ENCODE measurements at regions not wholly inside any gene's neighbourhood (a gene's known extent, or its start where the extent isn't known, plus 50 kb on each side); places are given as distances from the start of the nearest gene placed in this dataset.
"Not testable (repeated sequence)": the region's sequence is repeated elsewhere in the genome, so short reads cannot be mapped to it uniquely, and the experiment has no call there.

GRCh38 chr9:95691435-95691834, 174.7 kb upstream of the PTCH1 start:
- Histone ChIP-seq H3K9ac (ENCODE audit: low read length) (no peak overlapping the region), H3K9me3 (ENCODE audit: low read length) (no peaks in the 10 kb centered on the region), H2AFZ (ENCODE audit: low read length) (no peak overlapping the region), H3K79me2 (ENCODE audit: low read length) (no peaks in the 10 kb centered on the region), H3K4me2 (ENCODE audit: low read length) (no peak overlapping the region), H3K4me1 (ENCODE audit: insufficient read depth, low read length) (no peaks in the 10 kb centered on the region), H3K9me2 (replicated peaks; ENCODE audit: low read length) (no peaks in the 10 kb centered on the region), H3K4me3 (ENCODE audit: low read length) (no peak overlapping the region), H3K36me3 (ENCODE audit: low read depth, low read length) (no peaks in the 10 kb centered on the region), H3K27me3 (ENCODE audit: low read length) (peaks cover 9% of the 10 kb centered on the region; the same call in 1 of the 2 replicates), H4K20me1 (ENCODE audit: low read length) (no peaks in the 10 kb centered on the region), H3K27ac (ENCODE audit: low read length) (no peak overlapping the region), H3F3A (ENCODE audit: low read length, unreplicated experiment) (no peaks in the 10 kb centered on the region)
- CTCF ChIA-PET: no interaction called here
- POLR2A ChIA-PET (ENCODE audit: unreplicated experiment): no interaction called here
- no peak for DNase-seq
- intact Hi-C loops (cut with micrococcal nuclease): no loop called here
- TF ChIP-seq EZH2 (IDR thresholded peaks at IDR 0.05; ENCODE audit: low read length, unreplicated experiment) (no peak), CTCF (conservative IDR thresholded peaks at IDR 0.05; ENCODE audit: low read depth, low read length) (no peak)
- ATAC-seq: no peak
- BruUV-seq (replicated peaks): no TSS peak

- H3K9ac ChIP-seq (ENCODE audit: low read length): no peak overlapping the region
- DNase-seq (no peak), ATAC-seq (no peak)
- intact Hi-C loops (cut with micrococcal nuclease): no loop called here
- no peaks in the 10 kb centered on the region for H3K36me3 ChIP-seq (ENCODE audit: low read depth, low read length)
- H3K79me2 ChIP-seq (ENCODE audit: low read length): no peaks in the 10 kb centered on the region
- H3K4me1 ChIP-seq (ENCODE audit: insufficient read depth, low read length): no peaks in the 10 kb centered on the region
- ChIA-PET POLR2A (ENCODE audit: unreplicated experiment) (no interaction called here), CTCF (no interaction called here)
- no peak overlapping the region for H3K4me3 ChIP-seq (ENCODE audit: low read length)
- H3K4me2 ChIP-seq (ENCODE audit: low read length): no peak overlapping the region
- no peaks in the 10 kb centered on the region for H4K20me1 ChIP-seq (ENCODE audit: low read length)
- no peaks in the 10 kb centered on the region for H3K9me3 ChIP-seq (ENCODE audit: low read length)
- no peak overlapping the region for H3K27ac ChIP-seq (ENCODE audit: low read length)
- no peaks in the 10 kb centered on the region for H3K9me2 ChIP-seq (replicated peaks; ENCODE audit: low read length)
- peaks cover 21% of the 10 kb centered on the region; the same call in 1 of the 2 replicates for H3K27me3 ChIP-seq (ENCODE audit: low read length)
- TF ChIP-seq EZH2 (IDR thresholded peaks at IDR 0.05; ENCODE audit: low read length, unreplicated experiment): no peak
- TF ChIP-seq CTCF (conservative IDR thresholded peaks at IDR 0.05; ENCODE audit: low read depth, low read length): no peak
- no peak for TF ChIP-seq EZH2phosphoT487 (IDR thresholded peaks at IDR 0.05; ENCODE audit: borderline replicate concordance, low read length)
- H2AFZ ChIP-seq (ENCODE audit: low read length): no peak overlapping the region
- no peaks in the 10 kb centered on the region for H3F3A ChIP-seq (ENCODE audit: low read length, unreplicated experiment)
- BruUV-seq (replicated peaks): no TSS peak
Measured at GRCh38 chr9:95689669-95690068, 172.9 kb upstream of the PTCH1 start.

- Histone ChIP-seq H3K79me2 (ENCODE audit: low read length) (no peaks in the 10 kb centered on the region), H3K9ac (ENCODE audit: low read length) (no peak overlapping the region), H3K4me2 (ENCODE audit: low read length) (no peak overlapping the region), H3F3A (ENCODE audit: low read length, unreplicated experiment) (no peaks in the 10 kb centered on the region), H3K4me3 (ENCODE audit: low read length) (no peak overlapping the region), H2AFZ (ENCODE audit: low read length) (no peak overlapping the region), H3K27me3 (ENCODE audit: low read length) (peaks cover 13% of the 10 kb centered on the region; the same call in 1 of the 2 replicates), H3K4me1 (ENCODE audit: insufficient read depth, low read length) (no peaks in the 10 kb centered on the region), H3K27ac (ENCODE audit: low read length) (no peak overlapping the region), H3K9me2 (replicated peaks; ENCODE audit: low read length) (no peaks in the 10 kb centered on the region), H4K20me1 (ENCODE audit: low read length) (no peaks in the 10 kb centered on the region), H3K36me3 (ENCODE audit: low read depth, low read length) (no peaks in the 10 kb centered on the region), H3K9me3 (ENCODE audit: low read length) (no peaks in the 10 kb centered on the region)
- no TSS peak for BruUV-seq (replicated peaks)
- ATAC-seq (no peak), DNase-seq (no peak)
- ChIA-PET POLR2A (ENCODE audit: unreplicated experiment) (no interaction called here), CTCF (no interaction called here)
- intact Hi-C loops (cut with micrococcal nuclease): no loop called here
- no peak for TF ChIP-seq CTCF (conservative IDR thresholded peaks at IDR 0.05; ENCODE audit: low read depth, low read length)
- TF ChIP-seq EZH2phosphoT487 (IDR thresholded peaks at IDR 0.05; ENCODE audit: borderline replicate concordance, low read length): no peak
- TF ChIP-seq EZH2 (IDR thresholded peaks at IDR 0.05; ENCODE audit: low read length, unreplicated experiment): no peak
Measured at GRCh38 chr9:95684516-95684915, 167.7 kb upstream of the PTCH1 start.

GRCh38 chr9:95680306-95680705, 163.5 kb upstream of the PTCH1 start:
- H3K4me1 ChIP-seq (ENCODE audit: insufficient read depth, low read length); H3K4me2 ChIP-seq (ENCODE audit: low read length); BruUV-seq (replicated peaks); POLR2A ChIA-PET (ENCODE audit: unreplicated experiment); H2AFZ ChIP-seq (ENCODE audit: low read length); CTCF ChIA-PET; H3K27ac ChIP-seq (ENCODE audit: low read length); H3K79me2 ChIP-seq (ENCODE audit: low read length); DNase-seq; H3K9me2 ChIP-seq (replicated peaks; ENCODE audit: low read length); H4K20me1 ChIP-seq (ENCODE audit: low read length); H3K9me3 ChIP-seq (ENCODE audit: low read length); intact Hi-C loops (cut with micrococcal nuclease); H3K27me3 ChIP-seq (ENCODE audit: low read length); ATAC-seq; H3K9ac ChIP-seq (ENCODE audit: low read length); H3K36me3 ChIP-seq (ENCODE audit: low read depth, low read length); H3F3A ChIP-seq (ENCODE audit: low read length, unreplicated experiment); H3K4me3 ChIP-seq (ENCODE audit: low read length): not testable (repeated sequence)

Measured in PC-3 (cell line).